Erythroblast (primary cell): ENCODE measurements at regions not wholly inside any gene's neighbourhood (a gene's known extent, or its start where the extent isn't known, plus 50 kb on each side); places are given as distances from the start of the nearest gene placed in this dataset.

Source experiments
- GATA1 ChIP-seq: IDR thresholded peaks from 2 replicates; pipeline ENCODE4 v1.6.1; 2011; ENCODE audit warnings: low read depth, mild to moderate bottlenecking, control low read depth, low read length, moderate library complexity
- POLR2A ChIP-seq: IDR thresholded peaks from 2 replicates; pipeline ENCODE4 v1.6.1; 2011; ENCODE audit warnings: mild to moderate bottlenecking, low read length

GRCh38 chr15:95626501-95627361 is 703.8 kb upstream of the NR2F2 start:
- no peak for TF ChIP-seq POLR2A
- no peak for TF ChIP-seq GATA1
